ENCODE measurements at regions not wholly inside any gene's neighbourhood (a gene's known extent, or its start where the extent isn't known, plus 50 kb on each side); places are given as distances from the start of the nearest gene placed in this dataset.
A peak's percentile ranks its signal among the peaks of the same experiment; 100 is the strongest.
"Not testable (repeated sequence)": the region's sequence is repeated elsewhere in the genome, so short reads cannot be mapped to it uniquely, and the experiment has no call there.

GRCh38 chr15:77901921-77902750 is 175.4 kb downstream of the TBC1D2B start:
- Histone ChIP-seq H3K36me3 (no peaks in the 10 kb centered on the region), H3K4me3 (ENCODE audit: low read depth, low read length) (no peak overlapping the region), H3K27ac (no peak overlapping the region), H3K27me3 (ENCODE audit: insufficient read depth, low read depth, severe bottlenecking) (no peaks in the 10 kb centered on the region), H3K9me3 (ENCODE audit: severe bottlenecking) (no peaks in the 10 kb centered on the region)
- peak; percentile 60 for TF ChIP-seq CTCF (IDR thresholded peaks at IDR 0.05; ENCODE audit: low read depth, low read length)
- peak; percentile 45 for DNase-seq

GRCh38 chr15:77901251-77901881 is 176.1 kb downstream of the TBC1D2B start:
- no peak for TF ChIP-seq CTCF (IDR thresholded peaks at IDR 0.05; ENCODE audit: low read depth, low read length)
- Histone ChIP-seq H3K4me3 (ENCODE audit: low read depth, low read length) (no peak overlapping the region), H3K9me3 (ENCODE audit: severe bottlenecking) (no peaks in the 10 kb centered on the region), H3K27me3 (ENCODE audit: insufficient read depth, low read depth, severe bottlenecking) (no peaks in the 10 kb centered on the region), H3K36me3 (no peaks in the 10 kb centered on the region), H3K27ac (no peak overlapping the region)
- no peak for DNase-seq

GRCh38 chr15:77900331-77900963 is 177.1 kb downstream of the TBC1D2B start:
- peak; percentile 60 for TF ChIP-seq CTCF (IDR thresholded peaks at IDR 0.05; ENCODE audit: low read depth, low read length)
- H3K27me3 ChIP-seq (ENCODE audit: insufficient read depth, low read depth, severe bottlenecking); H3K4me3 ChIP-seq (ENCODE audit: low read depth, low read length); H3K27ac ChIP-seq; H3K36me3 ChIP-seq; H3K9me3 ChIP-seq (ENCODE audit: severe bottlenecking): not testable (repeated sequence)
- peak; percentile 73 for DNase-seq

- not testable (repeated sequence) for H3K36me3 ChIP-seq; H3K27ac ChIP-seq; H3K4me3 ChIP-seq (ENCODE audit: low read depth, low read length); H3K9me3 ChIP-seq (ENCODE audit: severe bottlenecking); H3K27me3 ChIP-seq (ENCODE audit: insufficient read depth, low read depth, severe bottlenecking); DNase-seq
Observed at GRCh38 chr15:77899776-77900175, 177.7 kb downstream of the TBC1D2B start.

- DNase-seq, result no peak
- TF ChIP-seq CTCF (IDR thresholded peaks at IDR 0.05; ENCODE audit: low read depth, low read length), result no peak
- no peak overlapping the region for H3K4me3 ChIP-seq (ENCODE audit: low read depth, low read length)
Observed at GRCh38 chr15:77898811-77899730, 178.4 kb downstream of the TBC1D2B start.

More at GRCh38 chr15:77898811-77899730, 178.4 kb downstream of the TBC1D2B start:
- no peaks in the 10 kb centered on the region for H3K27me3 ChIP-seq (ENCODE audit: insufficient read depth, low read depth, severe bottlenecking)
- no peaks in the 10 kb centered on the region for H3K9me3 ChIP-seq (ENCODE audit: severe bottlenecking)
- no peaks in the 10 kb centered on the region for H3K36me3 ChIP-seq
- no peak overlapping the region for H3K27ac ChIP-seq
